GM12864 (cell line): ENCODE measurements at regions not wholly inside any gene's neighbourhood (a gene's known extent, or its start where the extent isn't known, plus 50 kb on each side); places are given as distances from the start of the nearest gene placed in this dataset.

Experiments
- DNase-seq: peaks from one replicate; pipeline ENCODE4 v3.0.0-alpha.2; 2011; ENCODE audit warnings: low read depth
- H3K4me3 ChIP-seq: 2 replicates; pipeline ENCODE4 v1.5.1; 2011; ENCODE audit warnings: mild to moderate bottlenecking, low read depth, low read length, control low read depth
- CTCF ChIP-seq: IDR thresholded peaks from 2 replicates; pipeline ENCODE4 v1.5.1; 2011; ENCODE audit warnings: low read depth, mild to moderate bottlenecking, moderate library complexity, low read length, control low read depth, inconsistent platforms; ENCODE audit errors: missing control alignments

- H3K4me3 ChIP-seq, result no peak overlapping the region
- no peak for DNase-seq
- TF ChIP-seq CTCF, result no peak
Observed at GRCh38 chr6:85273046-85273445, 176.8 kb upstream of the NT5E start.

GRCh38 chr6:85272592-85272991 lies 177.3 kb upstream of the NT5E start:
- no peak for DNase-seq
- no peak for TF ChIP-seq CTCF
- H3K4me3 ChIP-seq, result no peak overlapping the region

GRCh38 chr6:85262621-85263020 lies 187.3 kb upstream of the NT5E start:
- no peak for DNase-seq
- H3K4me3 ChIP-seq, result no peak overlapping the region
- no peak for TF ChIP-seq CTCF

- TF ChIP-seq CTCF, result no peak
- H3K4me3 ChIP-seq, result no peak overlapping the region
- DNase-seq, result no peak
Observed at GRCh38 chr6:85261271-85261670, 188.6 kb upstream of the NT5E start.

GRCh38 chr6:85255661-85256060 lies 194.2 kb upstream of the NT5E start:
- TF ChIP-seq CTCF, result no peak
- no peak overlapping the region for H3K4me3 ChIP-seq

GRCh38 chr6:85252552-85252951 lies 197.3 kb upstream of the NT5E start:
- TF ChIP-seq CTCF, result no peak
- DNase-seq, result no peak
- no peak overlapping the region for H3K4me3 ChIP-seq

More at GRCh38 chr6:85255661-85256060, 194.2 kb upstream of the NT5E start:
- DNase-seq, result no peak

GRCh38 chr6:85252085-85252484 lies 197.8 kb upstream of the NT5E start:
- TF ChIP-seq CTCF, result no peak
- H3K4me3 ChIP-seq, result no peak overlapping the region
- DNase-seq, result no peak
